ENCODE measurements at regions not wholly inside any gene's neighbourhood (a gene's known extent, or its start where the extent isn't known, plus 50 kb on each side); places are given as distances from the start of the nearest gene placed in this dataset.

- H3K27me3 ChIP-seq: no peaks in the 10 kb centered on the region
- DNase-seq: no peak
- no peak overlapping the region for H3K4me3 ChIP-seq
- H3K27ac ChIP-seq: no peak overlapping the region
- no peaks in the 10 kb centered on the region for H3K4me1 ChIP-seq
- H3K36me3 ChIP-seq: no peaks in the 10 kb centered on the region
- no peaks in the 10 kb centered on the region for H3K9me3 ChIP-seq
- no peak for TF ChIP-seq CTCF (IDR thresholded peaks at IDR 0.05)
- intact Hi-C loops (cut with DNase I; ENCODE audit: low total_unique reads): no loop called here
Measured at GRCh38 chr15:29538044-29538443, 268.4 kb upstream of the NSMCE3 start.

GRCh38 chr15:29535952-29536351, 266.3 kb upstream of the NSMCE3 start:
- no peak for DNase-seq
- H3K4me3 ChIP-seq: no peak overlapping the region
- H3K9me3 ChIP-seq: no peaks in the 10 kb centered on the region
- H3K27me3 ChIP-seq: no peaks in the 10 kb centered on the region
- no peaks in the 10 kb centered on the region for H3K36me3 ChIP-seq
- H3K27ac ChIP-seq: no peak overlapping the region
- TF ChIP-seq CTCF (IDR thresholded peaks at IDR 0.05): no peak
- intact Hi-C loops (cut with DNase I; ENCODE audit: low total_unique reads): no loop called here
- H3K4me1 ChIP-seq: no peaks in the 10 kb centered on the region

- intact Hi-C loops (cut with DNase I; ENCODE audit: low total_unique reads): no loop called here
- Histone ChIP-seq H3K27me3 (no peaks in the 10 kb centered on the region), H3K4me1 (no peaks in the 10 kb centered on the region), H3K27ac (no peak overlapping the region), H3K9me3 (no peaks in the 10 kb centered on the region), H3K36me3 (no peaks in the 10 kb centered on the region), H3K4me3 (no peak overlapping the region)
- DNase-seq: no peak
- no peak for TF ChIP-seq CTCF (IDR thresholded peaks at IDR 0.05)
Measured at GRCh38 chr15:29534378-29534777, 264.8 kb upstream of the NSMCE3 start.

GRCh38 chr15:29533647-29534046, 264.0 kb upstream of the NSMCE3 start:
- Histone ChIP-seq H3K4me1 (no peaks in the 10 kb centered on the region), H3K9me3 (no peaks in the 10 kb centered on the region), H3K27me3 (no peaks in the 10 kb centered on the region), H3K36me3 (no peaks in the 10 kb centered on the region), H3K27ac (no peak overlapping the region), H3K4me3 (no peak overlapping the region)
- no peak for TF ChIP-seq CTCF (IDR thresholded peaks at IDR 0.05)
- intact Hi-C loops (cut with DNase I; ENCODE audit: low total_unique reads): no loop called here
- DNase-seq: no peak

- Histone ChIP-seq H3K4me1 (no peaks in the 10 kb centered on the region), H3K27ac (no peak overlapping the region), H3K4me3 (no peak overlapping the region), H3K9me3 (no peaks in the 10 kb centered on the region), H3K36me3 (no peaks in the 10 kb centered on the region), H3K27me3 (no peaks in the 10 kb centered on the region)
- no peak for DNase-seq
- intact Hi-C loops (cut with DNase I; ENCODE audit: low total_unique reads): no loop called here
- TF ChIP-seq CTCF (IDR thresholded peaks at IDR 0.05): no peak
Measured at GRCh38 chr15:29532296-29532695, 262.7 kb upstream of the NSMCE3 start.

GRCh38 chr15:29530966-29531365, 261.3 kb upstream of the NSMCE3 start:
- no peak for DNase-seq
- Histone ChIP-seq H3K4me3 (no peak overlapping the region), H3K36me3 (no peaks in the 10 kb centered on the region), H3K9me3 (no peaks in the 10 kb centered on the region), H3K4me1 (no peaks in the 10 kb centered on the region), H3K27me3 (no peaks in the 10 kb centered on the region), H3K27ac (no peak overlapping the region)
- intact Hi-C loops (cut with DNase I; ENCODE audit: low total_unique reads): no loop called here
- TF ChIP-seq CTCF (IDR thresholded peaks at IDR 0.05): no peak
